ENCODE measurements at regions not wholly inside any gene's neighbourhood (a gene's known extent, or its start where the extent isn't known, plus 50 kb on each side); places are given as distances from the start of the nearest gene placed in this dataset.

DNA sequence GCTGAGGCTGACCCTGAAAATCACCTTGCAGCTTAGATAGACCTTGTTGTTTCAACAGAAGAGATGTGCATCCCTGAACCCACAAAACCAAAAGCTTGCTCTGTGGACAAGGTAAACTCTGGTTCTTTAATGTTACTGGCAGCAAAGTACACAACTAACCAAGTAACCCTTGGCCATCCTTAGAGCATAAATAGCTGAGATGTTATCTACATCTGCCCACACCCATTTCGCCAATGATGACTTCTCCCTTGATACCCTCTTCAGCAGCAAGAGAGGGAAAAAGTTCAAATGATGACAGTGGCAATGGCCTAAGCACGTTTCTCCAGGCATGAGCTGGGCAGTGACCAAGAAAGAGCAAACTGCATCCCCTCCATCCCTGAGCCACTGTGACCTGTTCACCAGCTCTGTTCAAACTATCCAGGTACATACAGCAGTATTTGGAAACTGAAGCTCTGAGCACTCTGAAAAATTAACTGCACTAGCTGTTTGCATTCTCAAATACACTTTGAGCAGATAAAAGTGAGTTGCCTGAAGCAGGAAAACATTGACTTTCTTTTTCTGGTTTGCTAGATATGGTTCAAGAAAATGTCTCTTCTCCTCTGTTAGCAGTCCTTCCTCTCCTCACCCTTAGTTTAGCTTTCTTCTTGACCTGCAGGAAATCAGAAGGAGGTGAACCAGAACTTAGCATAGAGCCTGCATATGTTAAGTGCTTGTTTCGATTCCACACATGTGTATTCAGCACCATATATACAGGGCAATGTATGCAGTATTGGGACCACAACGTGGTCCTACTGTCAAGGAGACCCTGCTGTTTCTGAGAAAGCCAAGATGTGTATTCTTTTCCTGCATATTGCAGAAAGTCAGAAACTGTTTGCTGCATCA, 231.7 kb downstream of the FOXO1 start:
- no peak for DNase-seq (ENCODE audit: low spot score, unreplicated experiment)
- TF ChIP-seq, protein P1, sequence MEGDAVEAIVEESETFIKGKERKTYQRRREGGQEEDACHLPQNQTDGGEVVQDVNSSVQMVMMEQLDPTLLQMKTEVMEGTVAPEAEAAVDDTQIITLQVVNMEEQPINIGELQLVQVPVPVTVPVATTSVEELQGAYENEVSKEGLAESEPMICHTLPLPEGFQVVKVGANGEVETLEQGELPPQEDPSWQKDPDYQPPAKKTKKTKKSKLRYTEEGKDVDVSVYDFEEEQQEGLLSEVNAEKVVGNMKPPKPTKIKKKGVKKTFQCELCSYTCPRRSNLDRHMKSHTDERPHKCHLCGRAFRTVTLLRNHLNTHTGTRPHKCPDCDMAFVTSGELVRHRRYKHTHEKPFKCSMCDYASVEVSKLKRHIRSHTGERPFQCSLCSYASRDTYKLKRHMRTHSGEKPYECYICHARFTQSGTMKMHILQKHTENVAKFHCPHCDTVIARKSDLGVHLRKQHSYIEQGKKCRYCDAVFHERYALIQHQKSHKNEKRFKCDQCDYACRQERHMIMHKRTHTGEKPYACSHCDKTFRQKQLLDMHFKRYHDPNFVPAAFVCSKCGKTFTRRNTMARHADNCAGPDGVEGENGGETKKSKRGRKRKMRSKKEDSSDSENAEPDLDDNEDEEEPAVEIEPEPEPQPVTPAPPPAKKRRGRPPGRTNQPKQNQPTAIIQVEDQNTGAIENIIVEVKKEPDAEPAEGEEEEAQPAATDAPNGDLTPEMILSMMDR (IDR thresholded peaks at IDR 0.05; ENCODE audit: unreplicated experiment) = no peak
- H3K9me3 Mint-ChIP-seq (ENCODE audit: low read depth) = no peaks in the 10 kb centered on the region
- H3K4me3 Mint-ChIP-seq (ENCODE audit: low read depth) = no peak overlapping the region
- no peak overlapping the region for H3K27ac Mint-ChIP-seq
- H3K27me3 Mint-ChIP-seq = no peaks in the 10 kb centered on the region
- H3K36me3 Mint-ChIP-seq (ENCODE audit: insufficient read depth) = no peaks in the 10 kb centered on the region
- H3K4me1 Mint-ChIP-seq (ENCODE audit: low read depth) = peaks cover 9% of the 10 kb centered on the region

DNA sequence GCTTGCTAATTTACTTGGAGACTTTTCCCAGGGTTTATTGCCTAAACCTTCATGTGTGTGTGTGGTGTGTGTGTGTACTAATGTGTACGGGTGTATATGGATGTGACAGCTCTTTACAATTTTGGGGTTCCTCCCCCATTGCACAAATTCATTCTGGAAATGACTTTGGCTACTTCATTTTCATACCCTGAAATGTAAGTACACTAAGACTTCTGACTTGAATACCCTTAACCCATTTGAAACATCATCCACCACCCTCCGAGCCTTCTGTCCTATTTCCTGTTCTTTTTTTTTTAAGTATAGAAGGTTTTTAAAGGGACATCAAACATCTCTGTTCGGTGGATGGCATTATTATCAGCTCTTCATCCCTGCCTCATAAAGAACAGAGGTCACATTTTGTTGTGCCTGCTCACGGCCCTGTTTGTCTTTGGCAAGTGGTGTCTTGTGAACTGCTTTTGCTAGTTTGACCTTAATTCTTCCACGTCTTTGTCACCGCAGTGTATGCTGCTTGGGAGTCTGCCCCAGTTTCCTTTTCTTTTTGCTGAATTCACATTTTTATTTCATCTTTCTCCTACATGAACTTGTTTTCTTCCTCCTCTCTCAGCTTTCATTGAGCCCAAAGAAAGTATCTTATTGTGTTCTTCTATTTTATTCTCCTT, 228.3 kb downstream of the FOXO1 start:
- no peak for DNase-seq (ENCODE audit: low spot score, unreplicated experiment)
- TF ChIP-seq, protein P1 (IDR thresholded peaks at IDR 0.05; ENCODE audit: unreplicated experiment) = no peak
- no peaks in the 10 kb centered on the region for H3K36me3 Mint-ChIP-seq (ENCODE audit: insufficient read depth)
- H3K9me3 Mint-ChIP-seq (ENCODE audit: low read depth) = no peaks in the 10 kb centered on the region
- no peak overlapping the region for H3K27ac Mint-ChIP-seq
- no peaks in the 10 kb centered on the region for H3K27me3 Mint-ChIP-seq
- H3K4me1 Mint-ChIP-seq (ENCODE audit: low read depth) = peaks cover 9% of the 10 kb centered on the region
- H3K4me3 Mint-ChIP-seq (ENCODE audit: low read depth) = no peak overlapping the region

DNA sequence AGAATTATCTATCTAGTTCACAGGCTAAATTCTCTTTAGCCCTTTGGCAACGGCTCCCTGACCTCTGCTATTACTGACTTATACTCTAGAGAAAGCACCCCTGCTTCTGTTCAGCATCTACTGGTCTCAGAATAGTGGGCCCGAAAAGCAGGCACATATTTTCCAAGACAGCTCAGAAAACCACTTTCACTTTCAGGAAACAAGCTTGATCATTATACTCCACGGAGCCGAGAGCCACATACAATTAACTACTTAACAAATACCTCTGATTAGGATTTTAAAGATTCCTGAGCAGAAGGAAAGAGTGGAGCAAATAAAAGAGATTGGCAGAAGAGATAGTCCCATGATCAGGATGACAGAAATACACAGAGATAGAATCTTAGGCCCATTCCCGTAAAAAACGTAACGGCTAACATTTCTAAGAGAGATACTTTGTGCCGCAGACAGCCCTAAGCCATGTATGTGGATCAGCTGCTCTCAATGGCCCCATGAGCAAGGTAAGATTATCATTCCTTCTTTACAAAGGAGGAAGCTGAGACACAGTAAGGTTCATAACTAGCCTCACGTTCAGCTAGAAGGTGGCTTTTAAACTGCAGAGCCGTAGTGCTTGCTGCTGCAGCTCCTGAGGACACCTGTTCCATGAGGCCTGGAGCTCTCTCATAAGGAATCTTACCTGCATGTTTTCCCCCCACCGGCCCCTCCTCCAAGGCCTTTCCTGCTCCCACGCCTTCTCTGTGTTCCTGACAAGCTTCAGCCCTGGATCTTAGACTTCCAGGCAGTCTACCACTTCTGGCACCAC, 227.2 kb downstream of the FOXO1 start:
- TF ChIP-seq, protein P1 (IDR thresholded peaks at IDR 0.05; ENCODE audit: unreplicated experiment) = no peak
- no peak for DNase-seq (ENCODE audit: low spot score, unreplicated experiment)
- Mint-ChIP-seq H3K27ac (peak overlapping the region; percentile 8), H3K27me3 (no peaks in the 10 kb centered on the region), H3K9me3 (ENCODE audit: low read depth) (no peaks in the 10 kb centered on the region), H3K4me1 (ENCODE audit: low read depth) (peaks cover 11% of the 10 kb centered on the region), H3K4me3 (ENCODE audit: low read depth) (no peak overlapping the region), H3K36me3 (ENCODE audit: insufficient read depth) (no peaks in the 10 kb centered on the region)

DNA sequence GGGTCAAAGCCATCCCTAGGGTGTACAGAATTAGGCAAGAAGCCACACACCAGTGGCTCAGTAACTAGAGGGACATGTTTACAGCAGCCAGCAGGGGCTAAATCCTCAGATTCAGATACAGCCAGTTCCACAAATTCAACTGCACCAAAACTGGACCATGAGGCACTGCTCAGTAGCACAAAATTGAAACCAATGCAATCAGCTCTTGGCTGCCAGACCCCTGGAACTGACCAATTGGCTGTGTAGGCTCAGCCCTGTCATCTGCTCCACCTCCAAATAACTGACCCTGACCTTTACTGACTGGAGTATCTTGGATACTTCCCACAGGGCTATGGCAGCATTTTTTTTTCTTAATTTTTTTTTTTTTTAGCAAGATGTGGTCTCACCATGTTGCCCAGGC, 226.5 kb downstream of the FOXO1 start:
- H3K9me3 Mint-ChIP-seq (ENCODE audit: low read depth) = no peaks in the 10 kb centered on the region
- H3K4me3 Mint-ChIP-seq (ENCODE audit: low read depth) = no peak overlapping the region
- no peaks in the 10 kb centered on the region for H3K27me3 Mint-ChIP-seq
- no peaks in the 10 kb centered on the region for H3K36me3 Mint-ChIP-seq (ENCODE audit: insufficient read depth)
- no peak for DNase-seq (ENCODE audit: low spot score, unreplicated experiment)
- TF ChIP-seq, protein P1 (IDR thresholded peaks at IDR 0.05; ENCODE audit: unreplicated experiment) = no peak
- H3K4me1 Mint-ChIP-seq (ENCODE audit: low read depth) = peaks cover 15% of the 10 kb centered on the region
- H3K27ac Mint-ChIP-seq = no peak overlapping the region
